ENCODE measurements at regions not wholly inside any gene's neighbourhood (a gene's known extent, or its start where the extent isn't known, plus 50 kb on each side); places are given as distances from the start of the nearest gene placed in this dataset.

DNA sequence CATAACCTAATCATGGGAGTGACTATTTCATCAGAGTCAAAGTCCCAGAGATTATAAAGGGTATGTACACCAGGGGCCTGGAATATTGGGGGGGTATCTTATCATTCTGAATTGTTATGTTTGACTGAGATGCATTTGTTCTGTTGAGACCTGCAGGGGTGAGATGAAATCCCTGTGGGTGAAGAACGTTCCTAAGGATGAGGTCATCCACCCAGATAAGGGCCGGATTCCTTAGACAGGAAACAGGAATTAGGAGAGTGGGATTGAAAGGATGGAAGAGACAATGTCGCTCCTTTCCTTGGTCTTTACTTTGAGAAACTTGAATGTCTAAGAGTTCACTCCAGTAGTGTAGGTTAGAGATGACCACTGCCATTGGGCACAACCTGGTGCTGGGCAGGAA is 54.7 kb downstream of the GAS1 start:
- Histone ChIP-seq H3K4me3 (ENCODE audit: insufficient read depth, low read depth, low read length) (no peak overlapping the region), H4K5ac (ENCODE audit: low read depth, low read length) (no peak overlapping the region), H2BK15ac (ENCODE audit: low read depth, low read length) (no peak overlapping the region), H3K4ac (ENCODE audit: low read depth, low read length) (no peak overlapping the region), H2BK5ac (ENCODE audit: low read depth, low read length, poor library complexity, severe bottlenecking) (no peak overlapping the region), H3K9me3 (ENCODE audit: control insufficient read depth, insufficient read depth, low read length) (no peaks in the 10 kb centered on the region), H2AK9ac (replicated peaks; ENCODE audit: low read depth, low read length, poor library complexity) (no peak overlapping the region), H3K9me1 (ENCODE audit: insufficient read depth, low read length) (no peaks in the 10 kb centered on the region), H3K4me1 (ENCODE audit: control insufficient read depth, insufficient read depth, low read length) (peaks cover 1% of the 10 kb centered on the region), H2AK5ac (ENCODE audit: low read depth, low read length) (no peak overlapping the region), H3K14ac (replicated peaks; ENCODE audit: low read depth, low read length) (no peak overlapping the region), H3K79me1 (ENCODE audit: low read depth in 1 of 2, low read length in 2 of 2) (no peaks in the 10 kb centered on the region), H4K91ac (ENCODE audit: insufficient read depth, low read depth, low read length) (no peak overlapping the region), H3K23ac (ENCODE audit: low read depth, low read length) (no peak overlapping the region), H3K36me3 (ENCODE audit: control insufficient read depth, insufficient read depth, low read length) (no peaks in the 10 kb centered on the region), H3K4me2 (ENCODE audit: low read depth, low read length) (no peak overlapping the region), H3K27ac (ENCODE audit: insufficient read depth, low read length) (no peak overlapping the region), H4K20me1 (ENCODE audit: insufficient read depth, low read length) (no peaks in the 10 kb centered on the region), H2BK120ac (ENCODE audit: low read depth, low read length) (no peak overlapping the region), H2BK20ac (ENCODE audit: low read depth, low read length) (no peak overlapping the region), H2AFZ (replicated peaks; ENCODE audit: low read length, poor library complexity) (peak overlapping the region; percentile 4), H3K56ac (ENCODE audit: extremely low read depth, insufficient read depth, low read length) (no peak overlapping the region), H3K27me3 (ENCODE audit: control insufficient read depth, insufficient read depth, low read length) (no peaks in the 10 kb centered on the region; the same call in 1 of the 2 replicates), H3K18ac (ENCODE audit: low read depth, low read length) (no peak overlapping the region), H4K8ac (ENCODE audit: low read depth in 2 of 2, low read length in 2 of 2) (no peak overlapping the region), H3K9ac (ENCODE audit: low read depth, low read length) (no peak overlapping the region)
- in situ Hi-C loops (cut with MboI; ENCODE audit: low sequenced_read_pairs), result no loop called here
- ATAC-seq (ENCODE audit: low read depth), result peak; percentile 66
- ChIA-PET CTCF (no interaction called here), POLR2A (ENCODE audit: unreplicated experiment) (no interaction called here)
- intact Hi-C loops (cut with micrococcal nuclease), result no loop called here
- 100% methylated on average over 1 of the region's 3 CpGs; no CpG with 5 or more reads in 1 of the 2 experiments for WGBS, 2 experiments (ENCODE audit: extremely low coverage in 2 of 2, insufficient read length in 1 of 2)
- TF ChIP-seq FOS (IDR thresholded peaks at IDR 0.05; ENCODE audit: low read depth, low read length), result no peak
- TF ChIP-seq ELK1 (IDR thresholded peaks at IDR 0.05; ENCODE audit: borderline replicate concordance, low read depth, low read length), result no peak
- TF ChIP-seq RCOR1 (IDR thresholded peaks at IDR 0.05; ENCODE audit: insufficient replicate concordance, low read length), result no peak
- TF ChIP-seq NFE2L2 (IDR thresholded peaks at IDR 0.05; ENCODE audit: low read depth, low read length), result no peak
- TF ChIP-seq MAFK (IDR thresholded peaks at IDR 0.05; ENCODE audit: low read depth, low read length), result no peak
- TF ChIP-seq CEBPB (IDR thresholded peaks at IDR 0.05; ENCODE audit: low read depth, low read length), result no peak
- no peak for TF ChIP-seq POLR2A (IDR thresholded peaks at IDR 0.05; ENCODE audit: low read depth, low read length)
- TF ChIP-seq SMC3 (IDR thresholded peaks at IDR 0.05; ENCODE audit: low read depth, low read length), result no peak
- no peak for TF ChIP-seq MXI1 (IDR thresholded peaks at IDR 0.05; ENCODE audit: borderline replicate concordance, low read depth, low read length)
- DNase-seq, result peak; percentile 30
- dilution Hi-C loops (cut with HindIII; ENCODE audit: low sequenced_read_pairs, unreplicated experiment), result no loop called here
- BruUV-seq (replicated peaks), result no TSS peak
